Panc1 (cell line): ENCODE measurements at regions not wholly inside any gene's neighbourhood (a gene's known extent, or its start where the extent isn't known, plus 50 kb on each side); places are given as distances from the start of the nearest gene placed in this dataset.

ENCODE experiments used
- ATAC-seq: fragments of 200-7000 bp; cut with Tn5 transposase; 2 replicates; pipeline ENCODE4 v1.9.1; 2020; ENCODE audit warnings: mild to moderate bottlenecking, moderate library complexity
- BruUV-seq: library from RNA; stranded (reverse); fragments of 400-500 nt; replicated peaks from 2 replicates; lab custom pipeline; 2021; lab: Mats Ljungman, UMichigan
- CTCF ChIA-PET: fragments of 300-600 bp; sonication (Branson Sonifier 250); formaldehyde crosslinking; loops from one replicate; lab custom pipeline; 2022; ENCODE audit warnings: antibody characterized with exemption; lab: Charles Lee
- POLR2A ChIA-PET: fragments of 300-600 bp; sonication (Branson Sonifier 250); formaldehyde crosslinking; loops from one replicate; lab custom pipeline; 2022; ENCODE audit warnings: antibody characterized with exemption; lab: Charles Lee
- DNase-seq: peaks from one replicate; pipeline ENCODE4 v3.0.0-alpha.2; 2010; ENCODE audit warnings: low read depth, low spot score
- H3K27ac ChIP-seq: 2 replicates; pipeline ENCODE4 v1.5.1; 2011; ENCODE audit warnings: mild to moderate bottlenecking, low read length, inconsistent platforms
- H3K27me3 ChIP-seq: fragments of 200-500 bp; sonication (Bioruptor generic); 2 replicates; pipeline ENCODE4 v1.6.0; 2014; ENCODE audit warnings: low read length, inconsistent platforms; ENCODE audit not compliant: control insufficient read depth, insufficient read depth
- H3K36me3 ChIP-seq: fragments of 200-500 bp; sonication (Bioruptor generic); 2 replicates; pipeline ENCODE4 v1.5.1; 2014; ENCODE audit warnings: inconsistent platforms, mild to moderate bottlenecking, low read length, moderate library complexity; ENCODE audit not compliant: control insufficient read depth, insufficient read depth
- H3K4me1 ChIP-seq: 2 replicates; pipeline ENCODE4 v1.5.1; 2011; ENCODE audit warnings: inconsistent platforms, mild to moderate bottlenecking, low read length, moderate library complexity; ENCODE audit not compliant: control insufficient read depth, insufficient read depth
- H3K4me3 ChIP-seq, 2 experiments: 2 replicates each; pipeline ENCODE4 v1.5.1; 2011 to 2012; ENCODE audit warnings: low read depth in 2 of 2, low read length in 2 of 2, mild to moderate bottlenecking in 2 of 2, inconsistent platforms in 1 of 2, moderate library complexity in 1 of 2
- H3K9me3 ChIP-seq: fragments of 200-500 bp; sonication (Bioruptor generic); 2 replicates; pipeline ENCODE4 v1.5.1; 2014; ENCODE audit warnings: low read depth, mild to moderate bottlenecking, inconsistent platforms, low read length, moderate library complexity; ENCODE audit not compliant: control insufficient read depth, insufficient read depth
- POLR2AphosphoS5 ChIP-seq: IDR thresholded peaks from 2 replicates; pipeline ENCODE4 v1.6.1; 2012; ENCODE audit warnings: mild to moderate bottlenecking, low read depth, low read length, moderate library complexity
- SIN3A ChIP-seq: IDR thresholded peaks from 2 replicates; pipeline ENCODE4 v1.6.1; 2012; ENCODE audit warnings: low read depth, mild to moderate bottlenecking, low read length, moderate library complexity, borderline replicate concordance; ENCODE audit not compliant: insufficient read depth
- TCF7L2 ChIP-seq: IDR thresholded peaks from 2 replicates; pipeline ENCODE4 v1.6.1; 2011; ENCODE audit warnings: mild to moderate bottlenecking, low read depth, low read length, inconsistent platforms
- in situ Hi-C: cut with HindIII; loops from 2 replicates; pipeline ENCODE4 v1.10.0; 2016; ENCODE audit warnings: low sequenced_read_pairs, low pct_unique_long_range_greater_than_20kb
- intact Hi-C: fragments of 100-400 bp; cut with micrococcal nuclease; formaldehyde crosslinking; loops from one replicate; pipeline ENCODE4 v1.10.0; 2022; ENCODE audit not compliant: unreplicated experiment
- TF ChIP-seq, protein P1 (sequence below), 2 experiments: IDR thresholded peaks; 2 replicates each; pipeline ENCODE4 v1.6.1; 2011 to 2012; ENCODE audit warnings: low read depth in 2 of 2, control low read depth in 1 of 2, low read length in 1 of 2, mild to moderate bottlenecking in 1 of 2, moderate library complexity in 1 of 2; ENCODE audit not compliant: insufficient read depth in 1 of 2
- TF ChIP-seq, protein P2 (sequence below): fragments of 450-650 bp; IDR thresholded peaks from 2 replicates; pipeline ENCODE4 v1.5.1; 2017; ENCODE audit warnings: mild to moderate bottlenecking

- CTCF ChIA-PET = no interaction called here
- Histone ChIP-seq H3K4me3 (no peak overlapping the region), H3K4me1 (no peaks in the 10 kb centered on the region), H3K27ac (no peak overlapping the region), H3K9me3 (no peaks in the 10 kb centered on the region), H3K36me3 (no peaks in the 10 kb centered on the region), H3K27me3 (no peaks in the 10 kb centered on the region)
- POLR2A ChIA-PET = no interaction called here
- ATAC-seq (no peak), DNase-seq (no peak)
- in situ Hi-C loops = no loop called here
- TF ChIP-seq, protein P1, sequence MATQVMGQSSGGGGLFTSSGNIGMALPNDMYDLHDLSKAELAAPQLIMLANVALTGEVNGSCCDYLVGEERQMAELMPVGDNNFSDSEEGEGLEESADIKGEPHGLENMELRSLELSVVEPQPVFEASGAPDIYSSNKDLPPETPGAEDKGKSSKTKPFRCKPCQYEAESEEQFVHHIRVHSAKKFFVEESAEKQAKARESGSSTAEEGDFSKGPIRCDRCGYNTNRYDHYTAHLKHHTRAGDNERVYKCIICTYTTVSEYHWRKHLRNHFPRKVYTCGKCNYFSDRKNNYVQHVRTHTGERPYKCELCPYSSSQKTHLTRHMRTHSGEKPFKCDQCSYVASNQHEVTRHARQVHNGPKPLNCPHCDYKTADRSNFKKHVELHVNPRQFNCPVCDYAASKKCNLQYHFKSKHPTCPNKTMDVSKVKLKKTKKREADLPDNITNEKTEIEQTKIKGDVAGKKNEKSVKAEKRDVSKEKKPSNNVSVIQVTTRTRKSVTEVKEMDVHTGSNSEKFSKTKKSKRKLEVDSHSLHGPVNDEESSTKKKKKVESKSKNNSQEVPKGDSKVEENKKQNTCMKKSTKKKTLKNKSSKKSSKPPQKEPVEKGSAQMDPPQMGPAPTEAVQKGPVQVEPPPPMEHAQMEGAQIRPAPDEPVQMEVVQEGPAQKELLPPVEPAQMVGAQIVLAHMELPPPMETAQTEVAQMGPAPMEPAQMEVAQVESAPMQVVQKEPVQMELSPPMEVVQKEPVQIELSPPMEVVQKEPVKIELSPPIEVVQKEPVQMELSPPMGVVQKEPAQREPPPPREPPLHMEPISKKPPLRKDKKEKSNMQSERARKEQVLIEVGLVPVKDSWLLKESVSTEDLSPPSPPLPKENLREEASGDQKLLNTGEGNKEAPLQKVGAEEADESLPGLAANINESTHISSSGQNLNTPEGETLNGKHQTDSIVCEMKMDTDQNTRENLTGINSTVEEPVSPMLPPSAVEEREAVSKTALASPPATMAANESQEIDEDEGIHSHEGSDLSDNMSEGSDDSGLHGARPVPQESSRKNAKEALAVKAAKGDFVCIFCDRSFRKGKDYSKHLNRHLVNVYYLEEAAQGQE (IDR thresholded peaks at IDR 0.05; ENCODE audit: insufficient read depth in 1 of 2, low read depth in 2 of 2, low read length in 1 of 2) = no peak
- TF ChIP-seq, protein P2, sequence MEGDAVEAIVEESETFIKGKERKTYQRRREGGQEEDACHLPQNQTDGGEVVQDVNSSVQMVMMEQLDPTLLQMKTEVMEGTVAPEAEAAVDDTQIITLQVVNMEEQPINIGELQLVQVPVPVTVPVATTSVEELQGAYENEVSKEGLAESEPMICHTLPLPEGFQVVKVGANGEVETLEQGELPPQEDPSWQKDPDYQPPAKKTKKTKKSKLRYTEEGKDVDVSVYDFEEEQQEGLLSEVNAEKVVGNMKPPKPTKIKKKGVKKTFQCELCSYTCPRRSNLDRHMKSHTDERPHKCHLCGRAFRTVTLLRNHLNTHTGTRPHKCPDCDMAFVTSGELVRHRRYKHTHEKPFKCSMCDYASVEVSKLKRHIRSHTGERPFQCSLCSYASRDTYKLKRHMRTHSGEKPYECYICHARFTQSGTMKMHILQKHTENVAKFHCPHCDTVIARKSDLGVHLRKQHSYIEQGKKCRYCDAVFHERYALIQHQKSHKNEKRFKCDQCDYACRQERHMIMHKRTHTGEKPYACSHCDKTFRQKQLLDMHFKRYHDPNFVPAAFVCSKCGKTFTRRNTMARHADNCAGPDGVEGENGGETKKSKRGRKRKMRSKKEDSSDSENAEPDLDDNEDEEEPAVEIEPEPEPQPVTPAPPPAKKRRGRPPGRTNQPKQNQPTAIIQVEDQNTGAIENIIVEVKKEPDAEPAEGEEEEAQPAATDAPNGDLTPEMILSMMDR = no peak
- TF ChIP-seq TCF7L2 (no peak), SIN3A (no peak), POLR2AphosphoS5 (no peak)
- intact Hi-C loops = no loop called here
- BruUV-seq = no TSS peak
Observed at GRCh38 chr13:82713687-82714405, 1168.4 kb downstream of the SLITRK1 start.

DNA sequence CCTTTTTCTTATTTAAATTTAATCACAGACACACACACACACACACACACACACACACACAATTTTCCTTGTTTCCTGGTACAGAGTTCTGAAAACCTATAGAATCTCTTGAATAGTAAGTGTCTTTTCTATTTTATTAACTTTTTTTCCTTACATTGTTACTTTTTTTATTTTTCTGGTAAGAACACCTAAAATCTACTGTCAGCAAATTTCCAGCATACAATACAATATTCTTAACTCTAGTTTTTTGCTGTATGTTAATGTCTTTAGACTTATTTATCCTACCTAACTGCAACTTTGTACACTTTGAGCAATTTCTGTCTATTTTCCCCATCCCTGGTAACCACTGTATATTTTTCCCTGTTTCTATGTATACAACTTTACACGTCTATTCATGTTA lies 1179.8 kb downstream of the SLITRK1 start:
- Histone ChIP-seq H3K27ac (no peak overlapping the region), H3K4me3 (no peak overlapping the region), H3K9me3 (no peaks in the 10 kb centered on the region), H3K36me3 (no peaks in the 10 kb centered on the region), H3K27me3 (no peaks in the 10 kb centered on the region), H3K4me1 (no peaks in the 10 kb centered on the region)
- in situ Hi-C loops (no loop called here), intact Hi-C loops (no loop called here)
- ATAC-seq = no peak
- POLR2A ChIA-PET = no interaction called here
- CTCF ChIA-PET = no interaction called here
- no TSS peak for BruUV-seq
- DNase-seq = no peak
- no peak for TF ChIP-seq TCF7L2
- TF ChIP-seq SIN3A = no peak
- no peak for TF ChIP-seq POLR2AphosphoS5
- TF ChIP-seq, protein P2 = no peak
